ENCODE measurements at regions not wholly inside any gene's neighbourhood (a gene's known extent, or its start where the extent isn't known, plus 50 kb on each side); places are given as distances from the start of the nearest gene placed in this dataset.

- no peak overlapping the region for H3K4me3 ChIP-seq
- H4K20me1 ChIP-seq (ENCODE audit: low read depth) = no peaks in the 10 kb centered on the region
- H3K9me3 ChIP-seq (ENCODE audit: low read depth) = no peaks in the 10 kb centered on the region
- Mint-ChIP-seq H3K36me3 (no peaks in the 10 kb centered on the region), H3K27me3 (ENCODE audit: insufficient read depth, low read depth) (peaks cover 8% of the 10 kb centered on the region), H3K9me3 (peaks cover 7% of the 10 kb centered on the region), H3K4me1 (peaks cover 12% of the 10 kb centered on the region), H3K4me3 (no peak overlapping the region), H3K27ac (no peak overlapping the region)
- H3K9ac ChIP-seq = no peak overlapping the region
- no peak for DNase-seq (ENCODE audit: low spot score)
- H3K27ac ChIP-seq = no peak overlapping the region
- TF ChIP-seq CTCF (IDR thresholded peaks at IDR 0.05) = peak; percentile 7
- no peak for TF ChIP-seq EZH2phosphoT487 (IDR thresholded peaks at IDR 0.05)
- peaks cover 7% of the 10 kb centered on the region for H3K4me1 ChIP-seq
- no peak overlapping the region for H3K4me2 ChIP-seq
- no peaks in the 10 kb centered on the region for H3F3A ChIP-seq (ENCODE audit: low read depth)
- H3K79me2 ChIP-seq (ENCODE audit: low read depth) = no peaks in the 10 kb centered on the region
- H2AFZ ChIP-seq (replicated peaks) = no peak overlapping the region
- H3K27me3 ChIP-seq = no peaks in the 10 kb centered on the region
- no peaks in the 10 kb centered on the region for H3K36me3 ChIP-seq
Measured at GRCh38 chr12:115481141-115481540, 796.4 kb downstream of the MED13L start.

- Mint-ChIP-seq H3K9me3 (no peaks in the 10 kb centered on the region), H3K4me1 (no peaks in the 10 kb centered on the region), H3K36me3 (no peaks in the 10 kb centered on the region), H3K4me3 (no peak overlapping the region), H3K27ac (no peak overlapping the region), H3K27me3 (ENCODE audit: insufficient read depth, low read depth) (peaks cover 8% of the 10 kb centered on the region)
- TF ChIP-seq EZH2 (IDR thresholded peaks at IDR 0.05) = no peak
- TF ChIP-seq EZH2phosphoT487 (IDR thresholded peaks at IDR 0.05) = no peak
- no peak for TF ChIP-seq CTCF (IDR thresholded peaks at IDR 0.05)
- Histone ChIP-seq H4K20me1 (ENCODE audit: low read depth) (no peaks in the 10 kb centered on the region), H3K9ac (no peak overlapping the region), H3K4me3 (no peak overlapping the region), H3K9me3 (ENCODE audit: low read depth) (no peaks in the 10 kb centered on the region), H3K27ac (no peak overlapping the region), H3K36me3 (no peaks in the 10 kb centered on the region), H3K79me2 (ENCODE audit: low read depth) (no peaks in the 10 kb centered on the region), H3K4me2 (no peak overlapping the region), H2AFZ (replicated peaks) (no peak overlapping the region), H3K4me1 (no peaks in the 10 kb centered on the region), H3K27me3 (no peaks in the 10 kb centered on the region), H3F3A (ENCODE audit: low read depth) (no peaks in the 10 kb centered on the region)
- no peak for DNase-seq (ENCODE audit: low spot score)
Measured at GRCh38 chr12:115478505-115478904, 794.5 kb upstream of the TBX3 start.

GRCh38 chr12:115474539-115475353, 790.8 kb upstream of the TBX3 start:
- H3K9me3 ChIP-seq (ENCODE audit: low read depth) = no peaks in the 10 kb centered on the region
- Mint-ChIP-seq H3K27me3 (ENCODE audit: insufficient read depth, low read depth) (peaks cover 5% of the 10 kb centered on the region), H3K27ac (no peak overlapping the region), H3K4me3 (no peak overlapping the region), H3K36me3 (no peaks in the 10 kb centered on the region), H3K9me3 (no peaks in the 10 kb centered on the region), H3K4me1 (no peaks in the 10 kb centered on the region)
- H2AFZ ChIP-seq (replicated peaks) = no peak overlapping the region
- H3K4me2 ChIP-seq = no peak overlapping the region
- H3K9ac ChIP-seq = no peak overlapping the region
- no peaks in the 10 kb centered on the region for H3F3A ChIP-seq (ENCODE audit: low read depth)
- no peaks in the 10 kb centered on the region for H3K36me3 ChIP-seq
- H3K27me3 ChIP-seq = no peaks in the 10 kb centered on the region
- H3K4me3 ChIP-seq = no peak overlapping the region
- H4K20me1 ChIP-seq (ENCODE audit: low read depth) = no peaks in the 10 kb centered on the region
- no peaks in the 10 kb centered on the region for H3K4me1 ChIP-seq
- H3K27ac ChIP-seq = no peak overlapping the region
- no peaks in the 10 kb centered on the region for H3K79me2 ChIP-seq (ENCODE audit: low read depth)
- DNase-seq (ENCODE audit: low spot score) = no peak
- TF ChIP-seq EZH2phosphoT487 (IDR thresholded peaks at IDR 0.05) = no peak
- no peak for TF ChIP-seq EZH2 (IDR thresholded peaks at IDR 0.05)
- no peak for TF ChIP-seq CTCF (IDR thresholded peaks at IDR 0.05)
